K562 (cell line): ENCODE measurements at regions not wholly inside any gene's neighbourhood (a gene's known extent, or its start where the extent isn't known, plus 50 kb on each side); places are given as distances from the start of the nearest gene placed in this dataset.

Experiments
- MYC ChIP-seq, 2 experiments: fragments of 250-450 bp in 1 of 2; sonication (Bioruptor Pico) in 1 of 2; IDR thresholded peaks; 2 replicates each; pipeline versions ENCODE4 v1.5.1 to v1.6.1; 2012 to 2021; ENCODE audit warnings: low read depth in 2 of 2, borderline replicate concordance in 1 of 2, improper control_type of control experiment in 1 of 2, low read length in 1 of 2, mild to moderate bottlenecking in 1 of 2, moderate library complexity in 1 of 2
- SAFB ChIP-seq: fragments of 200-400 bp; formaldehyde crosslinking; IDR thresholded peaks from 2 replicates; pipeline ENCODE4 v1.6.1; 2017; ENCODE audit warnings: low read depth, low read length, borderline replicate concordance
- TEAD4 ChIP-seq, 2 experiments: sonication (generic) in 1 of 2; formaldehyde crosslinking in 1 of 2; IDR thresholded peaks; 2 replicates each; pipeline versions ENCODE4 v1.6.1 to v1.8.0; 2012 to 2022; ENCODE audit warnings: borderline replicate concordance in 1 of 2, inconsistent platforms in 1 of 2, low read length in 1 of 2, mild to moderate bottlenecking in 1 of 2, missing genetic modification reagents in 1 of 2
- ZNF354B ChIP-seq: fragments of 250-450 bp; sonication (Bioruptor Pico); IDR thresholded peaks from 2 replicates; pipeline ENCODE4 v1.4.0; 2020

DNA sequence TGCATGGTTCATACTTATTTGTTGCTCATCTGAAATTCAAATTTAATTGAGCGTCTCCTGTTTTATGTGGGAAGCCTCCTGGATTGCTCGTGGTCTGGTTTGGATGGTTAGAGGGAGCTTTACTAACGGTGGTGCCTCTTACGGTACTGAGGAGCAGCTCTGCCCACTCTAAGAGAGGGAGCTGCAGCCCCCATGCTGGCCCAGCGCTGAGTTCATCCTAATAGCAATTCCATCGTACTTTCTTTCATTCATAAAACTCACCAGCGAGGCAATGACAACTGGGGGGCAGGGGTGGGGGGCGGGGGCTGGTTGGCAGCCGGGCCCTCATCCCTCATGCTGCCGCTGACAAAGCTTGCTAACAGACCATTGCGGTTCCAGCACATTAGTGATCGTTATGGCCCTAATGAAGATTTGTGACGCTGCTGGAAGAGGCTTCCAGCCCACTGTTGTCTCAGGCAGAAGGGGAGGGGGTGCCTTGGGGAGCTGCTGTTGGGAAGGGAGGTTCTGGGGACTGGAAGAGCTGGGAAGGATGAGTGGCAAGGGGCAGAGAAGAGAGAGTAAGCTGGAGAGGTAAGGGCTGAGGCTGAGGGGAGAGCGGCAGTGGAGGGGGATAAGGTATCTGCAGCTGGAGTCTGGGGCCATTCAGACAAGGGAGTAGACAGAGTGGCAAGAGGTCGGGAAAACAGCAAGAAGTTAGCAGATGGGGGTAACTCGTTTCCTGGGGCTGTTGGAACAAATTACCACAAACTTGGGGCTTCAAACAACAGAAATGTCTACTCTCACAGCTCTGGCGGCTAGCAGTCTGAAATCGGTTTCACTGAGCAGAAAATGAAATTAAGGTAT lies 238.1 kb downstream of the LPIN1 start:
- no peak for TF ChIP-seq SAFB
- no peak for TF ChIP-seq MYC (IDR thresholded peaks at IDR 0.05; ENCODE audit: low read depth, low read length)
- TF ChIP-seq MYC (CRISPR knock-in tag; IDR thresholded peaks at IDR 0.05; ENCODE audit: borderline replicate concordance, low read depth), result no peak
- no peak for TF ChIP-seq ZNF354B (CRISPR knock-in tag)
- no peak for TF ChIP-seq TEAD4 (IDR thresholded peaks at IDR 0.05; ENCODE audit: low read length)
- no peak for TF ChIP-seq TEAD4 (CRISPR knock-in tag; IDR thresholded peaks at IDR 0.05; ENCODE audit: borderline replicate concordance)
